Mesendoderm (in vitro differentiated cells): ENCODE measurements at regions not wholly inside any gene's neighbourhood (a gene's known extent, or its start where the extent isn't known, plus 50 kb on each side); places are given as distances from the start of the nearest gene placed in this dataset.

Experiments
- DNase-seq: peaks from one replicate; pipeline ENCODE4 v3.0.0; 2013
- H2AK5ac ChIP-seq: 2 replicates; pipeline ENCODE4 v1.6.1; 2013; ENCODE audit warnings: low read length, inconsistent platforms
- H2BK120ac ChIP-seq: 2 replicates; pipeline ENCODE4 v1.6.1; 2013; ENCODE audit warnings: low read depth, mild to moderate bottlenecking, low read length, moderate library complexity, mixed read lengths
- H2BK15ac ChIP-seq: replicated peaks from 2 replicates; pipeline ENCODE4 v1.6.1; 2013; ENCODE audit warnings: low read depth, mild to moderate bottlenecking, moderate library complexity
- H2BK5ac ChIP-seq: 2 replicates; pipeline ENCODE4 v1.6.1; 2013; ENCODE audit warnings: low read length, inconsistent platforms
- H3K18ac ChIP-seq: 2 replicates; pipeline ENCODE4 v1.6.1; 2013; ENCODE audit warnings: mild to moderate bottlenecking, low read length, mixed read lengths
- H3K23ac ChIP-seq: one replicate; pipeline ENCODE4 v1.6.1; 2013; ENCODE audit warnings: low read length
- H3K27ac ChIP-seq: 2 replicates; pipeline ENCODE4 v1.5.1; 2013; ENCODE audit warnings: low read depth, mild to moderate bottlenecking, inconsistent platforms, low read length, moderate library complexity
- H3K27me3 ChIP-seq: 2 replicates; pipeline ENCODE4 v1.6.1; 2013; ENCODE audit warnings: low read length, control low read depth, mild to moderate bottlenecking, inconsistent platforms; ENCODE audit not compliant: insufficient read depth, poor library complexity
- H3K36me3 ChIP-seq: 2 replicates; pipeline ENCODE4 v1.6.1; 2013; ENCODE audit warnings: low read length, inconsistent platforms; ENCODE audit not compliant: control insufficient read depth, insufficient read depth
- H3K4ac ChIP-seq: one replicate; pipeline ENCODE4 v1.6.1; 2013; ENCODE audit warnings: low read depth, mild to moderate bottlenecking, low read length, moderate library complexity
- H3K4me1 ChIP-seq: 2 replicates; pipeline ENCODE4 v1.6.1; 2013; ENCODE audit warnings: low read depth, low read length, inconsistent platforms; ENCODE audit not compliant: control insufficient read depth
- H3K4me2 ChIP-seq: 2 replicates; pipeline ENCODE4 v1.6.1; 2013; ENCODE audit warnings: low read length
- H3K4me3 ChIP-seq: 2 replicates; pipeline ENCODE4 v1.5.1; 2013; ENCODE audit warnings: mild to moderate bottlenecking, low read length
- H3K56ac ChIP-seq: one replicate; pipeline ENCODE4 v1.6.1; 2013; ENCODE audit warnings: low read length
- H3K79me1 ChIP-seq: 2 replicates; pipeline ENCODE4 v1.6.1; 2013; ENCODE audit warnings: low read length, inconsistent platforms
- H3K79me2 ChIP-seq: 2 replicates; pipeline ENCODE4 v1.6.1; 2013; ENCODE audit warnings: mild to moderate bottlenecking, low read length; ENCODE audit not compliant: control insufficient read depth, insufficient read depth
- H3K9ac ChIP-seq: 2 replicates; pipeline ENCODE4 v1.6.1; 2013; ENCODE audit warnings: low read length, inconsistent platforms
- H4K5ac ChIP-seq: one replicate; pipeline ENCODE4 v1.6.1; 2013; ENCODE audit warnings: low read length
- H4K8ac ChIP-seq: one replicate; pipeline ENCODE4 v1.6.1; 2013; ENCODE audit warnings: low read depth, mild to moderate bottlenecking, control low read depth, low read length, moderate library complexity
- WGBS: extraction: QIAGEN DNeasy Blood & Tissue Kit; methylation state at CpG from one replicate; pipeline ENCODE4 v1.1.7; 2013; ENCODE audit warnings: low lambda C conversion rate, missing lambda C conversion rate; ENCODE audit not compliant: insufficient coverage; ENCODE audit errors: extremely low coverage; 5-methylcytosine and 5-hydroxymethylcytosine counted together

DNA sequence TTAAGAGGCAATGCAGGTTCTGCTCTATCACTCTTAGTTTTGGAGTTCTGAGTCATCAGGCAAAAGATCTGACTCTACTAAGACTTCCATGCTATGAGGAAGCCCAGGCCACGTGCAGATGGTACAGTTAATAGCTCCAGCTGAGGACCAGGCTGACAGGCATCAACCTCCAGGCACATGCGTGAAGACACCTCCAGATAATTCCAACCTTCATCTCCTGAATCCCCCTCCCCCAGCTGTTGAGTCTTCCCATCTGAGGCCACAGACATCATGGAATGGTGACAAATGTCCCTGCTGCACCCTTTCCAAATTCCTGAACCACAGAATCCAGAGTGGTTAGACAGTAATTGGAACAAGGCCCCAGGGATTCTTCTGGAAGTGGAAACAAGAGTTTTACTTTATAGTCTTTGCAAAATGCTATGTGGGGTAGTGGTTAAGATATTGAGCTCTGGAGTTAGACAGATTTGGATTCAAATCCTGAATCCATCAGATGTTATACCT is 183.8 kb downstream of the KLF5 start:
- Histone ChIP-seq H2BK15ac (no peak overlapping the region), H3K56ac (no peak overlapping the region), H2AK5ac (no peak overlapping the region), H3K36me3 (no peaks in the 10 kb centered on the region), H3K27me3 (no peaks in the 10 kb centered on the region), H4K8ac (no peak overlapping the region), H2BK120ac (no peak overlapping the region), H2BK5ac (no peak overlapping the region), H3K23ac (no peak overlapping the region), H3K79me1 (no peaks in the 10 kb centered on the region), H3K79me2 (no peaks in the 10 kb centered on the region), H3K4me2 (no peak overlapping the region), H3K4ac (no peak overlapping the region), H3K4me3 (no peak overlapping the region), H3K4me1 (no peaks in the 10 kb centered on the region), H3K9ac (no peak overlapping the region), H3K18ac (no peak overlapping the region), H4K5ac (no peak overlapping the region), H3K27ac (no peak overlapping the region)
- DNase-seq, result no peak
- no CpG with 5 or more reads among the region's 2 CpGs for WGBS

DNA sequence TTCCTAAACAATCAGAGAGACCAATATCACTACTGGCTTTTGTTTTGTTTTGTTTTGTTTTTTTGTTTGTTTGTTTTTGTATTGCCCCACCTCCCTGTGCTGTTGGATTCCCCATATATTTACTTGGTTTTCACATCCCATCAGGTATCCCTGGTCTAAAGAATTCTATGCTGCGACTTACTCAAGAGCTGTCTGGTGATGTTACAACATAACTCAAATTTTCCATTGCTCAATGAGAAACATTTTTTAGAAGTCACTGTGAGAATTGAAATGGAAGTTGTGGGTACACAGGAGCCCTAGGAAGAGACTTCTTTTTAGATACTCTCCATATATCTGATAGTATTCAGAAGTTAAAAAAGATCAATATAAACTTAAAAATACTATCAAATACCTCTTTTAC is 181.4 kb downstream of the KLF5 start:
- no peaks in the 10 kb centered on the region for H3K27me3 ChIP-seq
- H3K79me1 ChIP-seq, result no peaks in the 10 kb centered on the region
- no peak overlapping the region for H3K23ac ChIP-seq
- no peak overlapping the region for H3K27ac ChIP-seq
- H3K18ac ChIP-seq, result no peak overlapping the region
- H2BK5ac ChIP-seq, result no peak overlapping the region
- H3K4ac ChIP-seq, result no peak overlapping the region
- H3K4me1 ChIP-seq, result no peaks in the 10 kb centered on the region
- no peak overlapping the region for H3K4me2 ChIP-seq
- DNase-seq, result no peak
- H3K9ac ChIP-seq, result no peak overlapping the region
- H4K8ac ChIP-seq, result no peak overlapping the region
- H4K5ac ChIP-seq, result no peak overlapping the region
- no peak overlapping the region for H3K4me3 ChIP-seq
- no peak overlapping the region for H2AK5ac ChIP-seq
- no peak overlapping the region for H2BK15ac ChIP-seq
- no peak overlapping the region for H2BK120ac ChIP-seq
- no CpG with 5 or more reads among the region's 1 CpG for WGBS
- no peaks in the 10 kb centered on the region for H3K36me3 ChIP-seq
- H3K79me2 ChIP-seq, result no peaks in the 10 kb centered on the region
- H3K56ac ChIP-seq, result no peak overlapping the region

DNA sequence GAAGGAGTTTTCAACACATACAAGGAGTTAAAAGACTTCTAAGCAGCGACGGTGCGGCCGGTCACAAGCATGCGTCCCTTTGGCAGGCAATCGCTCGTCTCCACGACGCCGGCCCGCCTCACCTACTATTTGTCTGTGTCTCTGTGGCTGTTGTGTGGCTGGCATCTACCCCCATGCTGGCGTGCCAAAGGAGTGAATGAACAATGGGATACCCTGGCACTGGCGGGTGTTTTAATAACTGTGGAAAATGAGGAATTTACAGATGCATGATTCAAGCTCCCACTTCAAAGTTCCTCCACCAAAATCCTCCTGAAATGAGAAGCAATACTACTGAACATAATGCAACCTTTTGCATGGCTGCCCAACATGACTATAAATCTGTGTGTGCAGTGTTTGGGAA is 176.6 kb downstream of the KLF5 start:
- no peak overlapping the region for H4K5ac ChIP-seq
- no peaks in the 10 kb centered on the region for H3K4me1 ChIP-seq
- H3K56ac ChIP-seq, result no peak overlapping the region
- no peak overlapping the region for H4K8ac ChIP-seq
- no peaks in the 10 kb centered on the region for H3K79me2 ChIP-seq
- no peak overlapping the region for H3K4me2 ChIP-seq
- no peak for DNase-seq
- H2AK5ac ChIP-seq, result no peak overlapping the region
- no peak overlapping the region for H3K9ac ChIP-seq
- H3K27ac ChIP-seq, result no peak overlapping the region
- H3K18ac ChIP-seq, result no peak overlapping the region
- H3K4me3 ChIP-seq, result no peak overlapping the region
- H3K4ac ChIP-seq, result no peak overlapping the region
- no peak overlapping the region for H3K23ac ChIP-seq
- H2BK120ac ChIP-seq, result no peak overlapping the region
- no peaks in the 10 kb centered on the region for H3K79me1 ChIP-seq
- H2BK15ac ChIP-seq, result no peak overlapping the region
- H2BK5ac ChIP-seq, result no peak overlapping the region
- H3K27me3 ChIP-seq, result no peaks in the 10 kb centered on the region
- no CpG with 5 or more reads among the region's 13 CpGs for WGBS
- no peaks in the 10 kb centered on the region for H3K36me3 ChIP-seq

DNA sequence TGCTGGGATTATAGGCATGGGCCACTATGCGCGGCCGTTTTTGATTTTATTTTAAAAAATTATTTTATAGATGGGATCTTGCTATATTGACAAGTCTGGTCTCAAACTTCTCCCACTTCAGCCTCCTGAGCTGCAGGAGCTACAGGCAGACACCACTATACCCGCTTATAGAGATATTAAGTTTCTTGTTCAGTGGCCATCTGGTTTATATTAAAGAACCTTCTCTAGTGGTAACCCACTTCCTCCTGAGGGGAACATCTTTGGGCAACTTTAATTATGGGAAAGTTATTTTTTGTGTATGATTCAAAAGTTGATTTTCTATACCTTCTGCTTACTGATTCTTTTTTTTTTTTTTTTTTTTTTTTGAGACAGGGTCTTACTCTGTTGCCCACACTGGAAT is 172.7 kb downstream of the KLF5 start:
- no peak overlapping the region for H3K9ac ChIP-seq
- H3K4ac ChIP-seq, result no peak overlapping the region
- H3K18ac ChIP-seq, result no peak overlapping the region
- H3K27ac ChIP-seq, result no peak overlapping the region
- no peaks in the 10 kb centered on the region for H3K27me3 ChIP-seq
- no peak overlapping the region for H3K4me3 ChIP-seq
- H3K56ac ChIP-seq, result no peak overlapping the region
- H3K4me2 ChIP-seq, result no peak overlapping the region
- no peak overlapping the region for H2AK5ac ChIP-seq
- H3K36me3 ChIP-seq, result no peaks in the 10 kb centered on the region
- H4K5ac ChIP-seq, result no peak overlapping the region
- no CpG with 5 or more reads among the region's 4 CpGs for WGBS
- H2BK15ac ChIP-seq, result no peak overlapping the region
- H3K23ac ChIP-seq, result no peak overlapping the region
- H2BK5ac ChIP-seq, result no peak overlapping the region
- no peaks in the 10 kb centered on the region for H3K4me1 ChIP-seq
- DNase-seq, result no peak
- no peak overlapping the region for H4K8ac ChIP-seq
- no peaks in the 10 kb centered on the region for H3K79me2 ChIP-seq
- H2BK120ac ChIP-seq, result no peak overlapping the region
- H3K79me1 ChIP-seq, result no peaks in the 10 kb centered on the region

DNA sequence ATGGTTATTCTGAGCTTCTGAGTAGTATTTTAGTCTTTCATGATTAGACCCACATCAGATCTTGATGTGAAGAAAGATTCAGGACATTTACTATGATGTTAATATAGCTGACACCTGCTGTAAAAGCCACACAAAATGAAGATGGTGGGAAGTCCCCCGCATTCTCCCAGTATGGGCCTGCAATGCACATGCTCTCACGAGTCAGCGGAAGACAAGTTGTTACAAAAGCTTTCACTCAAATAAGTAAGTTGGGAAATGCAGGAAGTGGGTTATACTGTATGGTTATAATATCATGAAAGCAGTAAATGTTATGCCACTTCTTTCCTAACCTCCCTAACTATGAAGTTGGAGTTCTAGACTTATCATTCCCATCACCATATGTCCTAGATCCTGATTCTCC is 171.9 kb downstream of the KLF5 start:
- WGBS, result no CpG with 5 or more reads among the region's 3 CpGs
- H3K79me2 ChIP-seq, result no peaks in the 10 kb centered on the region
- H3K18ac ChIP-seq, result no peak overlapping the region
- H3K56ac ChIP-seq, result no peak overlapping the region
- H2AK5ac ChIP-seq, result no peak overlapping the region
- H2BK5ac ChIP-seq, result no peak overlapping the region
- no peaks in the 10 kb centered on the region for H3K27me3 ChIP-seq
- no peak overlapping the region for H3K9ac ChIP-seq
- no peak overlapping the region for H3K23ac ChIP-seq
- H4K5ac ChIP-seq, result no peak overlapping the region
- H3K4me3 ChIP-seq, result no peak overlapping the region
- H4K8ac ChIP-seq, result no peak overlapping the region
- no peak for DNase-seq
- H3K4me2 ChIP-seq, result no peak overlapping the region
- no peaks in the 10 kb centered on the region for H3K4me1 ChIP-seq
- no peaks in the 10 kb centered on the region for H3K36me3 ChIP-seq
- no peak overlapping the region for H2BK15ac ChIP-seq
- no peak overlapping the region for H2BK120ac ChIP-seq
- no peak overlapping the region for H3K4ac ChIP-seq
- H3K27ac ChIP-seq, result no peak overlapping the region
- no peaks in the 10 kb centered on the region for H3K79me1 ChIP-seq

DNA sequence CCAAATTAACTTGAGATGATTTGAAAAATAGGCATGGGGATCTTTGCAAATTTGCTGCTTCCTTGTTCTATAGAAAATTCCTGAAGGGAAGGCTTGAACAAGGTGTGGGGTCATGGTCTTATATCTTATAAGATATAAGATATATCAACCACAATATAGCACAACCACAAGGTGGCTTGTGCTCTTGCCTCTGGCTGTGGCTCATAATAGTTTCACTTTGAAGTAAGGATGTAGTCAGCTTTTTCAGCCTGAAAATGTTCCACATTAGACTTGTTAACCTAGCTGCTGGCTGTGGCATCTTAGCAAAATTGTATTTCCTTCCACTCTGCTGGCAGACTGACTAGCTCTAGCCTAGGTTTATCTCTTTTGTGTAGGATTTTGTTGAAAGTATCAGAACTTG is 169.7 kb downstream of the KLF5 start:
- Histone ChIP-seq H2BK5ac (no peak overlapping the region), H2AK5ac (no peak overlapping the region), H3K27ac (no peak overlapping the region)

More for the DNA sequence above, 169.7 kb downstream of the KLF5 start:
- no peak overlapping the region for H3K4ac ChIP-seq
- H3K18ac ChIP-seq, result no peak overlapping the region
- H3K56ac ChIP-seq, result no peak overlapping the region
- no peak overlapping the region for H3K9ac ChIP-seq
- H2BK15ac ChIP-seq, result no peak overlapping the region
- no peak overlapping the region for H4K8ac ChIP-seq
- no peak overlapping the region for H4K5ac ChIP-seq
- H2BK120ac ChIP-seq, result no peak overlapping the region
- H3K23ac ChIP-seq, result no peak overlapping the region
- H3K36me3 ChIP-seq, result no peaks in the 10 kb centered on the region
- H3K4me1 ChIP-seq, result no peaks in the 10 kb centered on the region
- no peaks in the 10 kb centered on the region for H3K27me3 ChIP-seq
- DNase-seq, result no peak
- no peaks in the 10 kb centered on the region for H3K79me1 ChIP-seq
- H3K4me3 ChIP-seq, result no peak overlapping the region
- no peak overlapping the region for H3K4me2 ChIP-seq
- H3K79me2 ChIP-seq, result no peaks in the 10 kb centered on the region
